ENCODE measurements at regions not wholly inside any gene's neighbourhood (a gene's known extent, or its start where the extent isn't known, plus 50 kb on each side); places are given as distances from the start of the nearest gene placed in this dataset.

DNA sequence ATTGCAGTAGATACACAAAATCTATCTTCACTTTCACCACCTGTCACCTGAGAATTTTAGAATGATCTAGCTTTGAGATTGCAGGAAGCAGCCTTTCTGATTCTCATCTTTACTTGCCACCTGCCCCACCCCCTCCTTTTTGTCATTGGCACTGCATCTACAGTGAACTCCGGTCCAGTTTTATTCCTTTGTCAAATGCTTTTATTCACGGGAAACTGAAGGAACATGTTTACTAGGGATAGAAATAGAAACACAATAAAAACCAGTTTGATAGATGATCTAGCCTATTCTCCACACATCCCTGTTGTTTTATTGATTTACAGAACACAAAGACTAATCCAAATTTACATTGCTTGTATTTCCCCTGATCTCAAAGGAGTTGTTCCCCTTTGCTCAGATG is 471.7 kb upstream of the STXBP6 start:
- DNase-seq = no peak
- Histone ChIP-seq H3K4me3 (no peak overlapping the region), H3K9me3 (no peaks in the 10 kb centered on the region), H3K27ac (no peak overlapping the region), H3K36me3 (no peaks in the 10 kb centered on the region), H3K27me3 (no peaks in the 10 kb centered on the region), H3K4me1 (ENCODE audit: insufficient read depth) (no peaks in the 10 kb centered on the region)
- 76 to 79% (median 78%) methylated on average over 2 of the region's 2 CpGs for WGBS, 3 donors
- TF ChIP-seq EP300 (IDR thresholded peaks at IDR 0.05) (no peak), POLR2A (IDR thresholded peaks at IDR 0.05) (no peak)
- TF ChIP-seq, protein P1, sequence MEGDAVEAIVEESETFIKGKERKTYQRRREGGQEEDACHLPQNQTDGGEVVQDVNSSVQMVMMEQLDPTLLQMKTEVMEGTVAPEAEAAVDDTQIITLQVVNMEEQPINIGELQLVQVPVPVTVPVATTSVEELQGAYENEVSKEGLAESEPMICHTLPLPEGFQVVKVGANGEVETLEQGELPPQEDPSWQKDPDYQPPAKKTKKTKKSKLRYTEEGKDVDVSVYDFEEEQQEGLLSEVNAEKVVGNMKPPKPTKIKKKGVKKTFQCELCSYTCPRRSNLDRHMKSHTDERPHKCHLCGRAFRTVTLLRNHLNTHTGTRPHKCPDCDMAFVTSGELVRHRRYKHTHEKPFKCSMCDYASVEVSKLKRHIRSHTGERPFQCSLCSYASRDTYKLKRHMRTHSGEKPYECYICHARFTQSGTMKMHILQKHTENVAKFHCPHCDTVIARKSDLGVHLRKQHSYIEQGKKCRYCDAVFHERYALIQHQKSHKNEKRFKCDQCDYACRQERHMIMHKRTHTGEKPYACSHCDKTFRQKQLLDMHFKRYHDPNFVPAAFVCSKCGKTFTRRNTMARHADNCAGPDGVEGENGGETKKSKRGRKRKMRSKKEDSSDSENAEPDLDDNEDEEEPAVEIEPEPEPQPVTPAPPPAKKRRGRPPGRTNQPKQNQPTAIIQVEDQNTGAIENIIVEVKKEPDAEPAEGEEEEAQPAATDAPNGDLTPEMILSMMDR (IDR thresholded peaks at IDR 0.05) = no peak
- intact Hi-C loops (cut with DNase I) = no loop called here

DNA sequence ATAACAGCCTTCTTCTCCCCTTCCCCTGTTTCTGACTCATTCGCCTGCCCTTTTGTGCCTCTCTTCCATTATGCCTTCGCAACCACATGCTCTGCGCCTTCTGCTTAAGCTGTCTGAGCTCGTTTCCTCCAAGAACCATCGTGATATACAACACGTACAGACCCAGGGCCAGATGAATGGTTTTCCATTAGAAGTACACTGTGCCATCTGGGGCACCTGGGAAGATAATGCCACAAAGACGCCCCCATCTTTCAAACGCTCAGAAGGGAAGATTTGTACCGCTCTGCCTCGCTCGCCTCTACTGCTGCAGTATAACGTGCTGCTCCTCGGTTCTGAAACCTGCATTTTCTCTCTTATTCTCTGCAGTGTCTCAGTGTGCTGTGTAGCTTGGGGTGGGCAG is 470.9 kb upstream of the STXBP6 start:
- 85 to 93% (median 86%) methylated on average over 13 of the region's 13 CpGs for WGBS, 3 donors
- intact Hi-C loops (cut with DNase I) = no loop called here
- TF ChIP-seq, protein P1 (IDR thresholded peaks at IDR 0.05) = no peak
- TF ChIP-seq POLR2A (IDR thresholded peaks at IDR 0.05) (no peak), EP300 (IDR thresholded peaks at IDR 0.05) (no peak)
- no peaks in the 10 kb centered on the region for H3K4me1 ChIP-seq (ENCODE audit: insufficient read depth)
- no peak overlapping the region for H3K4me3 ChIP-seq
- no peak for DNase-seq
- H3K36me3 ChIP-seq = no peaks in the 10 kb centered on the region
- H3K27ac ChIP-seq = no peak overlapping the region
- no peaks in the 10 kb centered on the region for H3K9me3 ChIP-seq
- H3K27me3 ChIP-seq = no peaks in the 10 kb centered on the region

DNA sequence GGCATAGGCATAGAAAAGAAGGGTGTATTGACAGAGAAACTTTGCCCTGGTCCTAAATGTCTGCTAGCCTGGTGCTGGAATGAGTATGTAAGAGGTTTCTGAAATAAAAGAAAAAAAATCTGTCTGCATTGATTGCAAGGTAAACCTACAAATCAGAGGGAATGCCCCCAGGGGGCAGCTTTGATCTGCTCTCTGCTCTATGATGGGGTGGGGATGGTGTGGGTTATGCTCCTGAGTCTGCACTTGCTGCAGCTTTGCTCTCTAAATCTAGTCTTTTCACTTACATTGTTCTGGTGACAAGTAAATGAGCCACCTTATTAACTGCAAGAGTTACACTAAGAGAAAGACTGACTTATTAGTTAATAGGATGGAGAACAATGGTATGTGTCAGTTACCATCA is 468.4 kb upstream of the STXBP6 start:
- TF ChIP-seq EP300 (IDR thresholded peaks at IDR 0.05) (no peak), POLR2A (IDR thresholded peaks at IDR 0.05) (no peak)
- TF ChIP-seq, protein P1 (IDR thresholded peaks at IDR 0.05) = no peak
- H3K36me3 ChIP-seq = no peaks in the 10 kb centered on the region
- no peaks in the 10 kb centered on the region for H3K9me3 ChIP-seq
- H3K27me3 ChIP-seq = no peaks in the 10 kb centered on the region
- DNase-seq = no peak
- no peak overlapping the region for H3K4me3 ChIP-seq
- no peak overlapping the region for H3K27ac ChIP-seq
- intact Hi-C loops (cut with DNase I) = no loop called here
- no peaks in the 10 kb centered on the region for H3K4me1 ChIP-seq (ENCODE audit: insufficient read depth)

DNA sequence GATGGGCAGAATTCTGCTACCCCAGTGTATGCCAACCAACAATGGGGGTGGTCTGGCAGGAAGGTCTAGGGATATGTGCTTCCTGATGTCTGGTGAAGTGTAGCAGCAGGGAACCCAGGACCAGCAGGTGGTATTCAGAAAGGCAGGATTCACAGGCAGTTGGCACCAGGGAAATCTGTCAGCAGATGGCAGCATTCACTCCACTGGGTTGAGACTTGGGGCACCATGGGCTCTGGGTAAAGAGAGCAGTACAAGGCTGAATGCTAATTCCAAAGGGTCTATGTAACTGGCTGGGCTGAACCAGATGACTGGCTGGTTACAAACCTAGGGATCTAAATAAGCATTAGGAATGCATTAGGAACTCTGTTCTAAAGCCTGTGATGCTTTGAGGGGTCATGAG is 466.9 kb upstream of the STXBP6 start:
- Histone ChIP-seq H3K4me3 (no peak overlapping the region), H3K9me3 (no peaks in the 10 kb centered on the region), H3K36me3 (no peaks in the 10 kb centered on the region), H3K27ac (no peak overlapping the region), H3K4me1 (ENCODE audit: insufficient read depth) (no peaks in the 10 kb centered on the region), H3K27me3 (no peaks in the 10 kb centered on the region)
- intact Hi-C loops (cut with DNase I) = no loop called here
- DNase-seq = no peak
- TF ChIP-seq EP300 (IDR thresholded peaks at IDR 0.05) (no peak), POLR2A (IDR thresholded peaks at IDR 0.05) (no peak)
- TF ChIP-seq, protein P1 (IDR thresholded peaks at IDR 0.05) = no peak

DNA sequence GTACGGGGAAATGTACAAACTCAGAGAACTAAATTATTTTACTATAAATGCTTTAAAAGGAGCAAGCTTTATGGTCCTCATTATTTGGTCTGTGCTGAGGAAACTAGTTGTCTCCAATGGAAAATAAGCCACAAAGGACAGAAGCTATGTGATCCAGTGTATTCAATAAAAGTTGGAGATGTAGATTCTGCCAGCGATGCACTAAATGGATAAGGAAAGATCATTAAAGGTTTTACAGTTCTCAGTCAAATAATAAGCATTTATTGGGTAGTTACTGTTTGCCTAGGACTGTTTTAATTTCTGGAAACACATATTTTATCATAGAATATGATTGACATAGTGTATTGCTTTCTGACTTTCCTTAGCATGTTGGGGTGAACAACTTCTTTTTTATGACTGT is 458.9 kb upstream of the STXBP6 start:
- TF ChIP-seq POLR2A (IDR thresholded peaks at IDR 0.05) = no peak
- TF ChIP-seq, protein P1 (IDR thresholded peaks at IDR 0.05) = no peak
- no peak for TF ChIP-seq EP300 (IDR thresholded peaks at IDR 0.05)
- no peaks in the 10 kb centered on the region for H3K27me3 ChIP-seq
- no peaks in the 10 kb centered on the region for H3K36me3 ChIP-seq
- H3K9me3 ChIP-seq = no peaks in the 10 kb centered on the region
- 84 to 92% (median 88%) methylated on average over 2 of the region's 2 CpGs for WGBS, 3 donors
- H3K4me3 ChIP-seq = no peak overlapping the region
- no peak overlapping the region for H3K27ac ChIP-seq
- intact Hi-C loops (cut with DNase I) = no loop called here
- no peak for DNase-seq
- no peaks in the 10 kb centered on the region for H3K4me1 ChIP-seq (ENCODE audit: insufficient read depth)
